Natural killer cell (primary cell): ENCODE measurements at regions not wholly inside any gene's neighbourhood (a gene's known extent, or its start where the extent isn't known, plus 50 kb on each side); places are given as distances from the start of the nearest gene placed in this dataset.

ENCODE experiments used
- ATAC-seq, 3 donors: fragments of 150-1000 bp in 2 of 3; fragments of 200-7000 bp in 1 of 3; cut with Tn5 transposase; 1 replicate in 1 of 3; 2 replicates in 2 of 3; pipeline ENCODE4 v1.10.0; 2021; ENCODE audit warnings: mild to moderate bottlenecking in 2 of 3, moderate library complexity in 2 of 3
- DNase-seq, 2 donors: peaks; one replicate each; pipeline versions ENCODE4 v3.0.0 to v3.0.0-alpha.2; 2013 to 2021; ENCODE audit warnings: mixed read lengths in 1 of 2
- H3K27ac ChIP-seq: one replicate; pipeline ENCODE4 v1.5.1; 2013; ENCODE audit warnings: mild to moderate bottlenecking, low read length
- H3K27me3 ChIP-seq: one replicate; pipeline ENCODE4 v1.6.1; 2013; ENCODE audit warnings: low read length; ENCODE audit not compliant: control insufficient read depth, insufficient read depth
- H3K36me3 ChIP-seq: one replicate; pipeline ENCODE4 v1.6.1; 2013; ENCODE audit warnings: low read length; ENCODE audit not compliant: control insufficient read depth, insufficient read depth
- H3K4me1 ChIP-seq: one replicate; pipeline ENCODE4 v1.6.1; 2013; ENCODE audit warnings: low read length; ENCODE audit not compliant: control insufficient read depth, insufficient read depth
- H3K4me3 ChIP-seq: one replicate; pipeline ENCODE4 v1.5.1; 2013; ENCODE audit warnings: low read length
- H3K9me3 ChIP-seq: one replicate; pipeline ENCODE4 v1.6.1; 2013; ENCODE audit warnings: low read length; ENCODE audit not compliant: control insufficient read depth, insufficient read depth
- H3K27ac Mint-ChIP-seq, 2 donors: one replicate each; pipeline ENCODE4 v1.8.0; 2022; ENCODE audit warnings: mild to moderate bottlenecking in 2 of 2, mixed read lengths in 2 of 2, moderate library complexity in 1 of 2
- H3K27me3 Mint-ChIP-seq, 2 donors: one replicate each; pipeline ENCODE4 v1.8.0; 2022; ENCODE audit warnings: low read depth in 2 of 2, mixed read lengths in 2 of 2
- H3K36me3 Mint-ChIP-seq: one replicate; pipeline ENCODE4 v1.8.0; 2022; ENCODE audit warnings: mixed read lengths
- H3K4me1 Mint-ChIP-seq, 2 donors: one replicate each; pipeline ENCODE4 v1.8.0; 2022; ENCODE audit warnings: mixed read lengths in 2 of 2
- H3K4me3 Mint-ChIP-seq: one replicate; pipeline ENCODE4 v1.8.0; 2022; ENCODE audit warnings: mild to moderate bottlenecking, moderate library complexity, mixed read lengths
- H3K9me3 Mint-ChIP-seq, 2 donors: one replicate each; pipeline ENCODE4 v1.8.0; 2022; ENCODE audit warnings: mixed read lengths in 2 of 2
- WGBS: methylation state at CpG from one replicate; pipeline ENCODE4 v1.1.7; 2013; ENCODE audit warnings: missing lambda C conversion rate; ENCODE audit not compliant: insufficient coverage; 5-methylcytosine and 5-hydroxymethylcytosine counted together
- intact Hi-C: fragments of 100-400 bp; cut with micrococcal nuclease; formaldehyde crosslinking; loops from one replicate; pipeline ENCODE4 v1.14.2; 2022
- TF ChIP-seq, protein P1 (sequence below): fragments of 200-600 bp; IDR thresholded peaks from one replicate; pipeline ENCODE4 v1.8.0; 2022; ENCODE audit warnings: antibody characterized with exemption

DNA sequence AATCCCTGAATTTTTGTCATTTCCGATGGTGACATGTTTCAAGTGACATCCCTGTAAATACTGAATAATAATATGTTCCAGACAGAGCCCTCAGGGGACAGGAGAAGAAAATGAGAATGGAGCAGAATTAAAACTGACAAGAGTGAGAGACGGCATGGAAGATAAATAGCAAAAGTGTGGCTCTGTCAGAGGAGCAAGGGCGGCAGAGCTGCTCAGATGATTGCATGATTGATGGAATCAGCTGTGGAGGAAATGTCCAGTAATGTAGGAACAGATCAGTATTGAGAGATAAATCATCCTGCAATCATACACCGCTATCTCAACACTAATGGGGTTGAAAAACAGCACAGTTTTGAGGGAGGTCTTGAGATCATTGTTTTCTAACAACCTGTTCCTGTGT lies 350.3 kb downstream of the STIM2 start:
- H3K9me3 Mint-ChIP-seq, result no peaks in the 10 kb centered on the region
- H3K4me1 Mint-ChIP-seq, result no peaks in the 10 kb centered on the region
- ATAC-seq (no peak), DNase-seq (no peak)
- H3K36me3 ChIP-seq, result no peaks in the 10 kb centered on the region
- intact Hi-C loops, result no loop called here
- H3K4me3 ChIP-seq, result no peak overlapping the region
- no peaks in the 10 kb centered on the region for H3K27me3 Mint-ChIP-seq
- no peaks in the 10 kb centered on the region for H3K4me1 ChIP-seq
- H3K4me3 Mint-ChIP-seq, result no peak overlapping the region
- TF ChIP-seq, protein P1, sequence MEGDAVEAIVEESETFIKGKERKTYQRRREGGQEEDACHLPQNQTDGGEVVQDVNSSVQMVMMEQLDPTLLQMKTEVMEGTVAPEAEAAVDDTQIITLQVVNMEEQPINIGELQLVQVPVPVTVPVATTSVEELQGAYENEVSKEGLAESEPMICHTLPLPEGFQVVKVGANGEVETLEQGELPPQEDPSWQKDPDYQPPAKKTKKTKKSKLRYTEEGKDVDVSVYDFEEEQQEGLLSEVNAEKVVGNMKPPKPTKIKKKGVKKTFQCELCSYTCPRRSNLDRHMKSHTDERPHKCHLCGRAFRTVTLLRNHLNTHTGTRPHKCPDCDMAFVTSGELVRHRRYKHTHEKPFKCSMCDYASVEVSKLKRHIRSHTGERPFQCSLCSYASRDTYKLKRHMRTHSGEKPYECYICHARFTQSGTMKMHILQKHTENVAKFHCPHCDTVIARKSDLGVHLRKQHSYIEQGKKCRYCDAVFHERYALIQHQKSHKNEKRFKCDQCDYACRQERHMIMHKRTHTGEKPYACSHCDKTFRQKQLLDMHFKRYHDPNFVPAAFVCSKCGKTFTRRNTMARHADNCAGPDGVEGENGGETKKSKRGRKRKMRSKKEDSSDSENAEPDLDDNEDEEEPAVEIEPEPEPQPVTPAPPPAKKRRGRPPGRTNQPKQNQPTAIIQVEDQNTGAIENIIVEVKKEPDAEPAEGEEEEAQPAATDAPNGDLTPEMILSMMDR, result no peak
- H3K27ac ChIP-seq, result no peak overlapping the region
- no peaks in the 10 kb centered on the region for H3K27me3 ChIP-seq
- H3K9me3 ChIP-seq, result no peaks in the 10 kb centered on the region
- H3K36me3 Mint-ChIP-seq, result no peaks in the 10 kb centered on the region
- WGBS, result 89% methylated on average over 4 of the region's 4 CpGs
- H3K27ac Mint-ChIP-seq, result no peak overlapping the region

DNA sequence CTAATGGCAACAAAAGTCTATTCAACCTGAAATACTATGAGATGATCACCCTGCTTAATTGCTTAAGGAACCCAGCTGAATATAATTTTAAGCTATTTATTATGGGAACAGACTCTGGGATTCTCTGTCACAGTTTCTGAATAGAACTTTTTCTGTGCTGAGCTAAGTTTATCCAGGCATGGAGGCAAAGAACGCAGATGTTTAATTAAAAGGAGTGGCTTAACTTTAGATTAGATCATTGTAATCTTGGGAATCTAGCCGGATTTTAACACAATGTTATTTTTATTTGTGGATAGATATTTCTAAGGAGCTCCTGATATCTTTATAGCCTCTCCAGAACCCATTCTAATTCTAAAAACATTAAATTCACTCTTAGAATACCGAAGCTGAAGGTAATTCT lies 353.4 kb downstream of the STIM2 start:
- Histone ChIP-seq H3K4me1 (no peaks in the 10 kb centered on the region), H3K9me3 (no peaks in the 10 kb centered on the region), H3K36me3 (no peaks in the 10 kb centered on the region), H3K4me3 (no peak overlapping the region), H3K27me3 (no peaks in the 10 kb centered on the region), H3K27ac (no peak overlapping the region)
- ATAC-seq, result no peak
- no peaks in the 10 kb centered on the region for H3K36me3 Mint-ChIP-seq
- H3K9me3 Mint-ChIP-seq, result no peaks in the 10 kb centered on the region
- no peaks in the 10 kb centered on the region for H3K27me3 Mint-ChIP-seq
- intact Hi-C loops, result no loop called here
- H3K27ac Mint-ChIP-seq, result no peak overlapping the region
- no peak for DNase-seq
- TF ChIP-seq, protein P1, result no peak
- 88% methylated on average over 1 of the region's 3 CpGs for WGBS
- no peaks in the 10 kb centered on the region for H3K4me1 Mint-ChIP-seq
- no peak overlapping the region for H3K4me3 Mint-ChIP-seq

DNA sequence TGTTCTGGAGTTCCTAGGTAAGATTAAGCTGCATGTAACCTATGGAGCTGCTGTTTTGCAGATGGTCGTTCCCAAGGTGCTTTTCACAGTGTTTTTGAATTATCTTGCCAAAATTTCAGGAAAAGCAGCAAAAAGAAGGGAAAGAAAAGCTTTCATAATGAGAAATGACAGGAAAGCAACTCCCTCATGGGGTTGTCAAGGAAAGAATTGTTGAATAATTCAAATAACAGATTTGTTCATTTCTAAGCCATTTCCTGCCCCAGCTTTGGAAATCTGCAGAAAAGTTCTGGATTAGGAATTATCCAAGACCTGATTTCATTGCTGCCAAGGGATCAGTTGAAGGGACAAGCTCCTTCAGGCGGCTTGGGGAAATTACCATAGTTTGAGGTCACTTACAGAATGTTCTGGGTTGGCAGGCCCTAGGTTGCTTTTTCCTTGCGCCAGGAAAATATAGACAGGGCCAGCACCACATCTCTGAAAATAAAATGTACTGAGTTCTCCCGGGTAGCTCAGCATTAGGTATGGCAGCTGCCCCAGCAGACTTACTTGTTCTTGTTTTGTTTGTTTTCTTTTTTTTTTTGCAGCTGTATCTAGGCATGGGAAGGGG lies 354.7 kb downstream of the STIM2 start:
- WGBS, result 70% methylated on average over 4 of the region's 4 CpGs
- no peak overlapping the region for H3K27ac ChIP-seq
- H3K4me1 ChIP-seq, result no peaks in the 10 kb centered on the region
- Mint-ChIP-seq H3K36me3 (no peaks in the 10 kb centered on the region), H3K27me3 (no peaks in the 10 kb centered on the region), H3K4me3 (no peak overlapping the region), H3K9me3 (no peaks in the 10 kb centered on the region), H3K27ac (no peak overlapping the region), H3K4me1 (no peaks in the 10 kb centered on the region)
- no peaks in the 10 kb centered on the region for H3K27me3 ChIP-seq
- no peak for DNase-seq
- no peak for ATAC-seq
- no peak overlapping the region for H3K4me3 ChIP-seq
- no peaks in the 10 kb centered on the region for H3K9me3 ChIP-seq
- no peaks in the 10 kb centered on the region for H3K36me3 ChIP-seq
- intact Hi-C loops, result no loop called here
- TF ChIP-seq, protein P1, result no peak

DNA sequence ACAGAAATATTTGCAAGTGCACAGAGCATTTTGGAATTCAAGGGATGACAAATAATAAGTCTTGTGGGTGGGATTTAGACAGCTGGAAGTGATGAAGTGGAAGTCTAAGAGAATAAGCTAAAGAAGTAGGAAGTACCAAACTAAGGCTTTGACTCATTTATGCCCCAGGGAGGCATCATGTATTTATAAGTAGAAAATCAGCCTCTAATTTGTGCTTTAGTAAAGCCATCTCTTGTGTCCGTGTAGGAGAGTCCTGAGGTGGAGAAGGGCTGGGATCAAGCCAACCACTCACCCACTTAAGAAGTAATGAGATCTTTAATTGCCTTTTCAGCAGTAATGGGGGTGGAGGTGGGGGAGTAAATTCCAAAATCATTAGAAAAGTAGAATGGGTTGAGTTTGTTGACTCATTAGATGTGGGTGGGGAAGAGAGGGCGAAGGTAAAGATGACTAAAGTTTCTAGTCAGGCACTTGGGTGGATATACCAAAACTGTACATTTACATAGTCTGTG lies 356.7 kb downstream of the STIM2 start:
- no peak overlapping the region for H3K4me3 ChIP-seq
- WGBS, result 80% methylated on average over 1 of the region's 2 CpGs
- no peaks in the 10 kb centered on the region for H3K4me1 ChIP-seq
- H3K36me3 ChIP-seq, result no peaks in the 10 kb centered on the region
- H3K36me3 Mint-ChIP-seq, result no peaks in the 10 kb centered on the region
- H3K4me3 Mint-ChIP-seq, result no peak overlapping the region
- no peak for ATAC-seq
- TF ChIP-seq, protein P1, result no peak
- H3K27ac ChIP-seq, result no peak overlapping the region
- peaks cover 0 to 3% of the 10 kb centered on the region in 2 donors for H3K27me3 Mint-ChIP-seq
- H3K4me1 Mint-ChIP-seq, result no peaks in the 10 kb centered on the region
- DNase-seq, result no peak
- peaks cover 3 to 6% of the 10 kb centered on the region in 2 donors for H3K9me3 Mint-ChIP-seq
- H3K27me3 ChIP-seq, result no peaks in the 10 kb centered on the region
- H3K9me3 ChIP-seq, result no peaks in the 10 kb centered on the region
- no peak overlapping the region for H3K27ac Mint-ChIP-seq
- intact Hi-C loops, result no loop called here
